ENCODE measurements at regions not wholly inside any gene's neighbourhood (a gene's known extent, or its start where the extent isn't known, plus 50 kb on each side); places are given as distances from the start of the nearest gene placed in this dataset.

- POLR2A ChIA-PET, result no interaction called here
These were observed 172.7 kb upstream of the FHL2 start for GRCh38 chr2:105571445-105571987.

DNA sequence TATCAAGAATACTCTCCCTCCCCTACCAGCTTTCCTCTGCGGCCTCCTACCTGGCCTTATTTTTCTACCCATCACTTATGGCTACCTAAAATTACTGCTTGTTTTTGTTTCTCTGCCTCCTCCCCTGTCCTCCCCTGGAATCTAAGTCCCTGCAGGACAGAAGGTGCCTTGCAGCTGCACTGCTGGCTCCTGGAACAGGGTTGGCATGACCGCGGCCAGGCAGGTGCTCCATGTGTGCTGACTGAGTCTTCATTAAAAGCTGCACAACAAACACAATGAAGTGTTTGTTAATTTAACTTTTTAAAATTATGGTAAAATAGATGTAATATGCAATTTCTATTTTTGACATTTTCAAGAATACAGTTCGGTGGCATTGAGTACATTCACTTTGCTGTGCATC lies 171.9 kb upstream of the FHL2 start:
- 100% methylated on average over 1 of the region's 4 CpGs for WGBS (ENCODE audit: insufficient coverage)
- CTCF ChIA-PET, result no interaction called here
- intact Hi-C loops (cut with micrococcal nuclease), result no loop called here
- Mint-ChIP-seq H3K9me3 (ENCODE audit: insufficient read depth) (no peaks in the 10 kb centered on the region), H3K4me3 (no peak overlapping the region), H3K27me3 (peaks cover 29% of the 10 kb centered on the region), H3K27ac (no peak overlapping the region), H3K4me1 (no peaks in the 10 kb centered on the region)
- Histone ChIP-seq H3K4me2 (replicated peaks; ENCODE audit: low read depth, low read length, poor library complexity, severe bottlenecking) (no peak overlapping the region), H4K20me1 (ENCODE audit: control insufficient read depth, insufficient read depth, low read length, poor library complexity, severe bottlenecking) (no peaks in the 10 kb centered on the region), H2AFZ (ENCODE audit: insufficient read depth, low read depth, low read length, poor library complexity, severe bottlenecking) (no peak overlapping the region), H3K9ac (ENCODE audit: low read length) (no peak overlapping the region), H3K36me3 (replicated peaks in 1 of 2; ENCODE audit: control extremely low read depth in 1 of 2, control insufficient read depth in 1 of 2, extremely low read depth in 1 of 2, insufficient read depth in 2 of 2, low read length in 1 of 2) (no peaks in the 10 kb centered on the region), H3K4me1 (ENCODE audit: control insufficient read depth in 2 of 2, insufficient read depth in 2 of 2, low read length in 2 of 2) (peaks cover 0 to 4% of the 10 kb centered on the region in 2 donors), H3K27me3 (replicated peaks in 1 of 4; ENCODE audit: control extremely low read depth in 1 of 4, control insufficient read depth in 3 of 4, insufficient read depth in 4 of 4, low read length in 3 of 4) (peaks cover 0 to 12% (median 0%) of the 10 kb centered on the region in 4 experiments), H3K4me3 (ENCODE audit: control extremely low read depth in 1 of 5, extremely low read depth in 1 of 5, insufficient read depth in 1 of 5, low read depth in 2 of 5, low read length in 4 of 5) (no peak overlapping the region), H3K27ac (ENCODE audit: low read length in 2 of 2) (no peak overlapping the region), H3K79me2 (ENCODE audit: control insufficient read depth, insufficient read depth, low read length) (no peaks in the 10 kb centered on the region), H3K9me3 (ENCODE audit: control extremely low read depth in 1 of 3, control insufficient read depth in 2 of 3, insufficient read depth in 1 of 3, low read length in 2 of 3) (no peaks in the 10 kb centered on the region)
- ATAC-seq (ENCODE audit: low read depth) (no peak), DNase-seq (no peak)
- POLR2A ChIA-PET, result no interaction called here
- TF ChIP-seq, protein P1, sequence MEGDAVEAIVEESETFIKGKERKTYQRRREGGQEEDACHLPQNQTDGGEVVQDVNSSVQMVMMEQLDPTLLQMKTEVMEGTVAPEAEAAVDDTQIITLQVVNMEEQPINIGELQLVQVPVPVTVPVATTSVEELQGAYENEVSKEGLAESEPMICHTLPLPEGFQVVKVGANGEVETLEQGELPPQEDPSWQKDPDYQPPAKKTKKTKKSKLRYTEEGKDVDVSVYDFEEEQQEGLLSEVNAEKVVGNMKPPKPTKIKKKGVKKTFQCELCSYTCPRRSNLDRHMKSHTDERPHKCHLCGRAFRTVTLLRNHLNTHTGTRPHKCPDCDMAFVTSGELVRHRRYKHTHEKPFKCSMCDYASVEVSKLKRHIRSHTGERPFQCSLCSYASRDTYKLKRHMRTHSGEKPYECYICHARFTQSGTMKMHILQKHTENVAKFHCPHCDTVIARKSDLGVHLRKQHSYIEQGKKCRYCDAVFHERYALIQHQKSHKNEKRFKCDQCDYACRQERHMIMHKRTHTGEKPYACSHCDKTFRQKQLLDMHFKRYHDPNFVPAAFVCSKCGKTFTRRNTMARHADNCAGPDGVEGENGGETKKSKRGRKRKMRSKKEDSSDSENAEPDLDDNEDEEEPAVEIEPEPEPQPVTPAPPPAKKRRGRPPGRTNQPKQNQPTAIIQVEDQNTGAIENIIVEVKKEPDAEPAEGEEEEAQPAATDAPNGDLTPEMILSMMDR (IDR thresholded peaks at IDR 0.05), result no peak
- no peak for TF ChIP-seq EZH2 (IDR thresholded peaks at IDR 0.05; ENCODE audit: borderline replicate concordance, insufficient read depth, low read depth, low read length, poor library complexity, severe bottlenecking)

More at GRCh38 chr2:105571445-105571987, 172.7 kb upstream of the FHL2 start:
- no peak overlapping the region for H3K27ac ChIP-seq (ENCODE audit: low read length in 2 of 2)
- Mint-ChIP-seq H3K4me1 (peaks cover 4% of the 10 kb centered on the region), H3K27me3 (peaks cover 33% of the 10 kb centered on the region), H3K4me3 (no peak overlapping the region), H3K27ac (no peak overlapping the region), H3K9me3 (ENCODE audit: insufficient read depth) (no peaks in the 10 kb centered on the region)
- peaks cover 0 to 4% of the 10 kb centered on the region in 2 donors for H3K4me1 ChIP-seq (ENCODE audit: control insufficient read depth in 2 of 2, insufficient read depth in 2 of 2, low read length in 2 of 2)
- no peak for DNase-seq
- TF ChIP-seq, protein P1 (IDR thresholded peaks at IDR 0.05), result no peak
- no peak for TF ChIP-seq EZH2 (IDR thresholded peaks at IDR 0.05; ENCODE audit: borderline replicate concordance, insufficient read depth, low read depth, low read length, poor library complexity, severe bottlenecking)
- peaks cover 0 to 14% (median 0%) of the 10 kb centered on the region in 4 experiments for H3K27me3 ChIP-seq (replicated peaks in 1 of 4; ENCODE audit: control extremely low read depth in 1 of 4, control insufficient read depth in 3 of 4, insufficient read depth in 4 of 4, low read length in 3 of 4)
- no peaks in the 10 kb centered on the region for H3K79me2 ChIP-seq (ENCODE audit: control insufficient read depth, insufficient read depth, low read length)
- no peak overlapping the region for H3K4me2 ChIP-seq (replicated peaks; ENCODE audit: low read depth, low read length, poor library complexity, severe bottlenecking)
- no peaks in the 10 kb centered on the region for H4K20me1 ChIP-seq (ENCODE audit: control insufficient read depth, insufficient read depth, low read length, poor library complexity, severe bottlenecking)
- no peak overlapping the region for H3K4me3 ChIP-seq (ENCODE audit: control extremely low read depth in 1 of 5, extremely low read depth in 1 of 5, insufficient read depth in 1 of 5, low read depth in 2 of 5, low read length in 4 of 5)
- intact Hi-C loops (cut with micrococcal nuclease), result no loop called here
- ATAC-seq (ENCODE audit: low read depth), result no peak
- H2AFZ ChIP-seq (ENCODE audit: insufficient read depth, low read depth, low read length, poor library complexity, severe bottlenecking), result no peak overlapping the region
- no peak overlapping the region for H3K9ac ChIP-seq (ENCODE audit: low read length)
- CTCF ChIA-PET, result no interaction called here
- no peaks in the 10 kb centered on the region for H3K36me3 ChIP-seq (replicated peaks in 1 of 2; ENCODE audit: control extremely low read depth in 1 of 2, control insufficient read depth in 1 of 2, extremely low read depth in 1 of 2, insufficient read depth in 2 of 2, low read length in 1 of 2)
- WGBS (ENCODE audit: insufficient coverage), result 64% methylated on average over 6 of the region's 9 CpGs
- H3K9me3 ChIP-seq (ENCODE audit: control extremely low read depth in 1 of 3, control insufficient read depth in 2 of 3, insufficient read depth in 1 of 3, low read length in 2 of 3), result no peaks in the 10 kb centered on the region
